ENCODE measurements at regions not wholly inside any gene's neighbourhood (a gene's known extent, or its start where the extent isn't known, plus 50 kb on each side); places are given as distances from the start of the nearest gene placed in this dataset.

- in situ Hi-C loops (cut with MboI; ENCODE audit: low pct_unique_long_range_greater_than_20kb, low sequenced_read_pairs, unreplicated experiment), result no loop called here
- TF ChIP-seq CTCF (IDR thresholded peaks at IDR 0.05; ENCODE audit: extremely low read depth, insufficient read depth, missing control alignments), result no peak
- DNase-seq (ENCODE audit: low spot score), result no peak
Measured at GRCh38 chr6:165834613-165835259, 171.7 kb upstream of the PDE10A start.

- in situ Hi-C loops (cut with MboI; ENCODE audit: low pct_unique_long_range_greater_than_20kb, low sequenced_read_pairs, unreplicated experiment), result no loop called here
- DNase-seq (ENCODE audit: low spot score), result no peak
- TF ChIP-seq CTCF (IDR thresholded peaks at IDR 0.05; ENCODE audit: extremely low read depth, insufficient read depth, missing control alignments), result no peak
Measured at GRCh38 chr6:165833355-165833754, 170.3 kb upstream of the PDE10A start.

- TF ChIP-seq CTCF (IDR thresholded peaks at IDR 0.05; ENCODE audit: extremely low read depth, insufficient read depth, missing control alignments), result no peak
- no peak for DNase-seq (ENCODE audit: low spot score)
- in situ Hi-C loops (cut with MboI; ENCODE audit: low pct_unique_long_range_greater_than_20kb, low sequenced_read_pairs, unreplicated experiment), result no loop called here
Measured at GRCh38 chr6:165831812-165832510, 168.9 kb upstream of the PDE10A start.

GRCh38 chr6:165830761-165831160 is 167.7 kb upstream of the PDE10A start:
- no peak for TF ChIP-seq CTCF (IDR thresholded peaks at IDR 0.05; ENCODE audit: extremely low read depth, insufficient read depth, missing control alignments)
- DNase-seq (ENCODE audit: low spot score), result no peak
- in situ Hi-C loops (cut with MboI; ENCODE audit: low pct_unique_long_range_greater_than_20kb, low sequenced_read_pairs, unreplicated experiment), result no loop called here

- in situ Hi-C loops (cut with MboI; ENCODE audit: low pct_unique_long_range_greater_than_20kb, low sequenced_read_pairs, unreplicated experiment), result no loop called here
- no peak for TF ChIP-seq CTCF (IDR thresholded peaks at IDR 0.05; ENCODE audit: extremely low read depth, insufficient read depth, missing control alignments)
- no peak for DNase-seq (ENCODE audit: low spot score)
Measured at GRCh38 chr6:165829376-165829775, 166.3 kb upstream of the PDE10A start.

- no peak for DNase-seq (ENCODE audit: low spot score)
Measured at GRCh38 chr6:165827190-165827518, 164.1 kb upstream of the PDE10A start.

More at GRCh38 chr6:165827190-165827518, 164.1 kb upstream of the PDE10A start:
- in situ Hi-C loops (cut with MboI; ENCODE audit: low pct_unique_long_range_greater_than_20kb, low sequenced_read_pairs, unreplicated experiment), result no loop called here
- TF ChIP-seq CTCF (IDR thresholded peaks at IDR 0.05; ENCODE audit: extremely low read depth, insufficient read depth, missing control alignments), result no peak

Data from GM13977 (cell line).